ENCODE measurements at regions not wholly inside any gene's neighbourhood (a gene's known extent, or its start where the extent isn't known, plus 50 kb on each side); places are given as distances from the start of the nearest gene placed in this dataset.

- no peaks in the 10 kb centered on the region for H3K36me3 ChIP-seq (replicated peaks in 1 of 2; ENCODE audit: control insufficient read depth in 1 of 2, insufficient read depth in 2 of 2, low read length in 1 of 2)
- no peaks in the 10 kb centered on the region for H3K9me2 ChIP-seq
- peaks cover 0 to 13% of the 10 kb centered on the region in 2 experiments; a peak in 2 of 4 replicates for H3K4me1 ChIP-seq (ENCODE audit: control insufficient read depth in 1 of 2, insufficient read depth in 2 of 2, low read depth in 1 of 2, low read length in 1 of 2)
- H3K27me3 ChIP-seq (ENCODE audit: insufficient read depth) = no peaks in the 10 kb centered on the region
- no peak for DNase-seq
- H2AFZ ChIP-seq (ENCODE audit: low read depth) = no peak overlapping the region
- H3F3A ChIP-seq (replicated peaks; ENCODE audit: insufficient read depth) = no peaks in the 10 kb centered on the region
- WGBS (ENCODE audit: low lambda C conversion rate) = 71% methylated on average over 7 of the region's 7 CpGs
- no peak overlapping the region for H3K9ac ChIP-seq
- no peaks in the 10 kb centered on the region for H4K20me1 ChIP-seq (ENCODE audit: insufficient read depth)
- TF ChIP-seq FOSL2 (IDR thresholded peaks at IDR 0.05; ENCODE audit: borderline replicate concordance, low read depth) (no peak), EZH2phosphoT487 (IDR thresholded peaks at IDR 0.05; ENCODE audit: borderline replicate concordance, low read depth) (no peak), FOXM1 (IDR thresholded peaks at IDR 0.05; ENCODE audit: low read depth) (no peak), PBX3 (IDR thresholded peaks at IDR 0.05) (no peak), MEF2A (IDR thresholded peaks at IDR 0.05; ENCODE audit: borderline replicate concordance, low read depth) (no peak), RAD21 (IDR thresholded peaks at IDR 0.05; ENCODE audit: low read length) (no peak), TEAD4 (IDR thresholded peaks at IDR 0.05; ENCODE audit: borderline replicate concordance, insufficient read depth) (no peak), TCF12 (IDR thresholded peaks at IDR 0.05) (no peak), ELF1 (IDR thresholded peaks at IDR 0.05) (no peak), GABPA (IDR thresholded peaks at IDR 0.05; ENCODE audit: low read depth) (no peak), SMC3 (IDR thresholded peaks at IDR 0.05; ENCODE audit: low read depth, low read length) (no peak), MXI1 (IDR thresholded peaks at IDR 0.05; ENCODE audit: low read depth, low read length) (no peak)
- H3K9me3 ChIP-seq = no peaks in the 10 kb centered on the region
- H3K79me2 ChIP-seq (ENCODE audit: insufficient read depth) = no peaks in the 10 kb centered on the region
- no peak overlapping the region for H3K27ac ChIP-seq (ENCODE audit: low read depth in 2 of 2, low read length in 1 of 2)
- ChIA-PET CTCF (interaction anchor here (0.6 to 1.7 kb wide), 3 partner anchors 10 to 211 kb away, joined by 3 to 4 read pairs (median 4); no protein-coding TSS in a partner anchor), POLR2A (no interaction called here)
- no peak overlapping the region for H3K4me3 ChIP-seq (ENCODE audit: low read depth in 2 of 2, low read length in 1 of 2)
- H3K4me2 ChIP-seq = no peak overlapping the region
Observed at GRCh38 chr19:30074096-30074495, 132.1 kb downstream of the URI1 start.

GRCh38 chr19:30074741-30075715, 133.0 kb downstream of the URI1 start:
- no peaks in the 10 kb centered on the region for H3K36me3 ChIP-seq (replicated peaks in 1 of 2; ENCODE audit: control insufficient read depth in 1 of 2, insufficient read depth in 2 of 2, low read length in 1 of 2)
- no peaks in the 10 kb centered on the region for H3F3A ChIP-seq (replicated peaks; ENCODE audit: insufficient read depth)
- DNase-seq = no peak
- WGBS (ENCODE audit: low lambda C conversion rate) = 55% methylated on average over 10 of the region's 12 CpGs
- H3K79me2 ChIP-seq (ENCODE audit: insufficient read depth) = no peaks in the 10 kb centered on the region
- no peak overlapping the region for H3K4me2 ChIP-seq
- no peaks in the 10 kb centered on the region for H4K20me1 ChIP-seq (ENCODE audit: insufficient read depth)
- TF ChIP-seq YY1 (IDR thresholded peaks at IDR 0.05; ENCODE audit: low read depth) = no peak
- no peak for TF ChIP-seq FOSL2 (IDR thresholded peaks at IDR 0.05; ENCODE audit: borderline replicate concordance, low read depth)
- TF ChIP-seq RFX5 (IDR thresholded peaks at IDR 0.05; ENCODE audit: low read length) = no peak
- no peak for TF ChIP-seq CHD2 (IDR thresholded peaks at IDR 0.05; ENCODE audit: low read length, partially characterized antibody)
- no peak for TF ChIP-seq ELF1 (IDR thresholded peaks at IDR 0.05)
- TF ChIP-seq MXI1 (IDR thresholded peaks at IDR 0.05; ENCODE audit: low read depth, low read length) = no peak
- no peak for TF ChIP-seq MAX (IDR thresholded peaks at IDR 0.05; ENCODE audit: low read depth)
- H3K9ac ChIP-seq = no peak overlapping the region
- no peaks in the 10 kb centered on the region for H3K9me3 ChIP-seq
- ChIA-PET POLR2A (no interaction called here), CTCF (interaction anchor here (0.6 to 1.7 kb wide), 2 partner anchors 11 to 210 kb away, joined by 3 to 4 read pairs; no protein-coding TSS in a partner anchor)
- H3K9me2 ChIP-seq = no peaks in the 10 kb centered on the region
- H3K4me1 ChIP-seq (ENCODE audit: control insufficient read depth in 1 of 2, insufficient read depth in 2 of 2, low read depth in 1 of 2, low read length in 1 of 2) = peaks cover 0 to 13% of the 10 kb centered on the region in 2 experiments; a peak in 2 of 4 replicates
- H3K27ac ChIP-seq (ENCODE audit: low read depth in 2 of 2, low read length in 1 of 2) = no peak overlapping the region
- H3K27me3 ChIP-seq (ENCODE audit: insufficient read depth) = no peaks in the 10 kb centered on the region
- H2AFZ ChIP-seq (ENCODE audit: low read depth) = no peak overlapping the region
- no peak overlapping the region for H3K4me3 ChIP-seq (ENCODE audit: low read depth in 2 of 2, low read length in 1 of 2)

Data from SK-N-SH (cell line).